Stimulated activated CD4-positive, alpha-beta T cell treated with anti-CD3 and anti-CD28 coated beads, Interleukin-4, amount 100 ng/mL, for 48 hours (primary cell): ENCODE measurements at regions not wholly inside any gene's neighbourhood (a gene's known extent, or its start where the extent isn't known, plus 50 kb on each side); places are given as distances from the start of the nearest gene placed in this dataset.

Source experiments
- DNase-seq, 2 donors: peaks; one replicate each; pipeline ENCODE4 v3.0.0-alpha.2; 2020; ENCODE audit warnings: low read depth in 2 of 2

DNA sequence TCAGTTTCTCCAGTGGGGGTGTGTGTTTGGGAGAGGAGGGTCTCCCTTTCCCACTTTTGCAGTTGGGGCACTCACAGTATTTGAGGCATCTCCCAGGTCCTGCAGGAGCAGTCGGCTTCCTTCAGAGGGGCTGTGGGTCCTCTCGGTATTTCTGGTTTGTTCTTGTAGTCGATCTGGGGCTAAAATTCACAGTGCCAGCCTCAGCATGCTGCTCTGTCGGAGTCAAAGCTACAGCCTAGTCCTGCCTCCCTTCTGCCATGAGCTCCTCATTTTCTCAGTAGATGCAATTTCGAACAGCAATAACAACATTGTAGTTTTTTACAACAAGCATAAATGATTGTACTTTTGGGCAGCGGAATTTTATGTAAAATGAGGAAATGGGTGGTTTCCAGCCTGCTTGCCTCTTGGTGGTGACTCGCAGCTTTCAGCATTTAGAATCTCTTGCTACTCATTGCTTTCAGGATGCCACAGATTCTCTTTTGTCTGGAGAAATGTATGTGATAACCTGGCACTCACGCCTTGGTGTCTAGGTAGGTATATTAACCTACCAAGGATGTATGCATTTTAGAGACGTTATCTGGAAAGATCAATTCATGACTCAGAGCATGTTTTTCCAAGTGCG, 82.4 kb upstream of the C21orf91 start:
- no peak for DNase-seq

DNA sequence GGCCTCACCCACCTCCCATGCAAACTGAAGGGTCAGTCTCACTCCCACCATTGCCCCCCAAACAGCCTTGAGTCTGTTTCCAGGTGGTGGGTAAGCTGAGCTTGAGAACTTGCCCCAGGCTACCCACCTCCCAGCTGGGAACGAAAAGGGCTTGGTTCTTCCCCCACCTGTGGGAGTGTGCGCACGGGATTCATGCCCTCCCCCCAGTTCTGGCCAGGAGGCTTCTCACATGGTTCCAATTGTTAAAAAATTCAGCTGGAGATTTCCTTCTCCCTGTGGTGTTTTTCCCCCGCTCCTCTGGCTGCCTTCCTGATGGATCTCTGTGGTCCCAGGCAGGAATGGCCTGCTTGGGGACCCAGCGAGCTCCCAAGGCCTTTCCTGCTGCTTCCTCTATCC, 81.8 kb upstream of the C21orf91 start:
- no peak for DNase-seq

DNA sequence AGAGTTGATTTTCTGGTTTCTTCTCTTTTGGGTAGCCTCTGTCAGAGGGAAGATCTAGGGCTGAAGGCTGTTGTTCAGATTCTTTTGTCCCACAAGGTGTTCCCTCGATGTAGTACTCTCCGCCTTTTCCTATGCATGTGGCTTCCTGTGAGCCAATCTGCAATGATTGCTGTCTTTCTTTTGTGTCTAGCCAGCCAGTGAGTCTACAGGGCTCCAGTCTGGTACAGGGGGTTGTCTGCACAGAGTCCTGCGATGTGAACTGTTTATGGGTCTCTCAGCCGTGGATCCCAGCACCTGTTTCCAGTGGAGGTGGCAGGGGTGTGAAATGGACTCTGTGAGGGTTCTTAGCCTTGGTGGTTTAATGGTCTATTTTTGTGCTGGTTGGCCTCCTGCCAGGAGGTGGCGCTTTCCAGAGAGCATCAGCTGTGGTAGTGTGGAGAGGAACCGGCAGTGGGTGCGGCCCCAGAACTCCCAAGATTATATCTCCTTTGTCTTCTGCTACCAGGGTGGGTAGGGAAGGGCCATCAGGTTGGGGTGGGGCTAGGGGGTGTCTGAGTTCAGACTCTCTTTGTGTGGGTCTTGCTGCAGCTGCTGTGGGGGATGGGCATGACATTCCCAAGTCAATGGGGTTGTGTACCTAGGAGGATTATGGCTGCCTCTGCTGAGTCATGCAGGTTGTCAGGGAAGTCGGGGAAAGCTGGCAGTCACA, 81.3 kb upstream of the C21orf91 start:
- peak in 1 of 2 donors; percentile 1 for DNase-seq

DNA sequence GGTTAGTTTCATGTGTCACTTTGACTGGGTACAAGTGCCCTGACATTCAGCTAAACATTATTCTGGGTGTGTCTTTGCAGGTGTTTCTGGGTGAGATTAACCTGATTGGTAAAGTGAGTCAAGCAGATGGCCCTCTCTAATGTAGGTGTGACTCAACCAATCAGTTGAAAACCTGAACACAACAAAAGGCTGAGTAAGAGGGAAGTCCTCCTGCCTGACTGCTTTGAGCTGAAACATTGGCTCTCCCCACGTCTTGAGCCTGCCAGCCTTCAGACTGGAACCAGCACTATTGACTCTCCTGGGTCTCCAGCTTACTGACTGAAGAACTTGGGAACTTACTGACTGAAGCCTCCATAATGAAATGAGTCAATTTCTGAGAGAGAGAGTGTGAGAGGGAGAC, 70.0 kb upstream of the C21orf91 start:
- no peak for DNase-seq

DNA sequence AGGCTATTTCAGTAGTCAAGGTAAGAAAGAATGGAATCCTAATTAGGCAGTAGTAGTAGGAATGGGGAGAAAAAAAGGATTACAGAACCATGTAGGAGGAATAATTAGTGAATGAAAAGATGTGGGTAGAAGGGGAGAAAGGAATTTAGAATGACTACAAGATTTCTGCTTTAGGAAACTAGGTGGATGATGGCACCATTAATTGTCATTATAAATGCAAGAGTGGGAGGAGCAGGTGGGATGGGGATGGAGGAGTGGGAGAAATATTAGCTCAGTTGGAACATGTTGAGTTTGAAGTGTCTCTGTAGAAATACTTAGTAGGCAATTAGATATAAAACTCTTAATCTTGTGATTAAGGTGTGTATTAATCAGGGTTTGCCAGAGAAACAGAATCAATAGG, 50.0 kb upstream of the C21orf91 start:
- no peak for DNase-seq
